ENCODE measurements at regions not wholly inside any gene's neighbourhood (a gene's known extent, or its start where the extent isn't known, plus 50 kb on each side); places are given as distances from the start of the nearest gene placed in this dataset.

DNA sequence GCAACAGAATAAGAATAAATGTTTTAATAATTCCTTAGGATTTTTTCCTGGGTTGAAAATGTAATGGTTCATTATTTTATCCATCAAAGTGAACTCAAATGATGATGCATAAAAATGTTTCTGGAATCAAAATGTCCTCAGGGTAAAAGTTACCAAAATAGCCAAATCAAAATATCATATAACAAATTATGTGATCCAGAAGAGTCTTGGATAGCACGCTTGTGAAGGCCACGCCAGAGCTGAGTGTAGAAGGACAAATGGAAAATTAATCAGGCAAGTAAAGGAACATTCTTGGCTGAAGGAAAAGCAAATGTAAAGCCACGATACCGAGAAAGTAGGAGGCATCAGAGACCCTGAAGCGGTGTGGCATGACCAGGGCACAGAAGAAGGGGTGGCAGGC, 169.2 kb downstream of the CAPZA3 start:
- DNase-seq (no peak), ATAC-seq (ENCODE audit: low read depth) (no peak)
- TF ChIP-seq, protein P1, sequence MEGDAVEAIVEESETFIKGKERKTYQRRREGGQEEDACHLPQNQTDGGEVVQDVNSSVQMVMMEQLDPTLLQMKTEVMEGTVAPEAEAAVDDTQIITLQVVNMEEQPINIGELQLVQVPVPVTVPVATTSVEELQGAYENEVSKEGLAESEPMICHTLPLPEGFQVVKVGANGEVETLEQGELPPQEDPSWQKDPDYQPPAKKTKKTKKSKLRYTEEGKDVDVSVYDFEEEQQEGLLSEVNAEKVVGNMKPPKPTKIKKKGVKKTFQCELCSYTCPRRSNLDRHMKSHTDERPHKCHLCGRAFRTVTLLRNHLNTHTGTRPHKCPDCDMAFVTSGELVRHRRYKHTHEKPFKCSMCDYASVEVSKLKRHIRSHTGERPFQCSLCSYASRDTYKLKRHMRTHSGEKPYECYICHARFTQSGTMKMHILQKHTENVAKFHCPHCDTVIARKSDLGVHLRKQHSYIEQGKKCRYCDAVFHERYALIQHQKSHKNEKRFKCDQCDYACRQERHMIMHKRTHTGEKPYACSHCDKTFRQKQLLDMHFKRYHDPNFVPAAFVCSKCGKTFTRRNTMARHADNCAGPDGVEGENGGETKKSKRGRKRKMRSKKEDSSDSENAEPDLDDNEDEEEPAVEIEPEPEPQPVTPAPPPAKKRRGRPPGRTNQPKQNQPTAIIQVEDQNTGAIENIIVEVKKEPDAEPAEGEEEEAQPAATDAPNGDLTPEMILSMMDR (IDR thresholded peaks at IDR 0.05) = no peak
- no peak for TF ChIP-seq EZH2 (IDR thresholded peaks at IDR 0.05; ENCODE audit: borderline replicate concordance, insufficient read depth, low read depth, low read length, poor library complexity, severe bottlenecking)
- Histone ChIP-seq H3K36me3 (replicated peaks in 1 of 2; ENCODE audit: control extremely low read depth in 1 of 2, control insufficient read depth in 1 of 2, extremely low read depth in 1 of 2, insufficient read depth in 2 of 2, low read length in 1 of 2) (no peaks in the 10 kb centered on the region), H3K4me1 (ENCODE audit: control insufficient read depth in 2 of 2, insufficient read depth in 2 of 2, low read length in 2 of 2) (no peaks in the 10 kb centered on the region), H3K4me2 (replicated peaks; ENCODE audit: low read depth, low read length, poor library complexity, severe bottlenecking) (no peak overlapping the region), H3K27me3 (replicated peaks in 1 of 4; ENCODE audit: control extremely low read depth in 1 of 4, control insufficient read depth in 3 of 4, insufficient read depth in 4 of 4, low read length in 3 of 4) (no peaks in the 10 kb centered on the region), H3K27ac (ENCODE audit: low read length in 2 of 2) (no peak overlapping the region), H2AFZ (ENCODE audit: insufficient read depth, low read depth, low read length, poor library complexity, severe bottlenecking) (no peak overlapping the region), H4K20me1 (ENCODE audit: control insufficient read depth, insufficient read depth, low read length, poor library complexity, severe bottlenecking) (no peaks in the 10 kb centered on the region), H3K79me2 (ENCODE audit: control insufficient read depth, insufficient read depth, low read length) (no peaks in the 10 kb centered on the region), H3K9me3 (ENCODE audit: control extremely low read depth in 1 of 3, control insufficient read depth in 2 of 3, insufficient read depth in 1 of 3, low read length in 2 of 3) (peaks cover 0 to 6% (median 3%) of the 10 kb centered on the region in 3 donors), H3K9ac (ENCODE audit: low read length) (no peak overlapping the region), H3K4me3 (ENCODE audit: control extremely low read depth in 1 of 5, extremely low read depth in 1 of 5, insufficient read depth in 1 of 5, low read depth in 2 of 5, low read length in 4 of 5) (no peak overlapping the region)
- ChIA-PET POLR2A (no interaction called here), CTCF (no interaction called here)
- 86% methylated on average over 5 of the region's 5 CpGs for WGBS (ENCODE audit: insufficient coverage)
- H3K9me3 Mint-ChIP-seq (ENCODE audit: insufficient read depth) = peaks cover 4% of the 10 kb centered on the region
- no peaks in the 10 kb centered on the region for H3K27me3 Mint-ChIP-seq
- H3K27ac Mint-ChIP-seq = no peak overlapping the region
- no peaks in the 10 kb centered on the region for H3K4me1 Mint-ChIP-seq
- H3K4me3 Mint-ChIP-seq = no peak overlapping the region
- intact Hi-C loops (cut with micrococcal nuclease) = no loop called here

DNA sequence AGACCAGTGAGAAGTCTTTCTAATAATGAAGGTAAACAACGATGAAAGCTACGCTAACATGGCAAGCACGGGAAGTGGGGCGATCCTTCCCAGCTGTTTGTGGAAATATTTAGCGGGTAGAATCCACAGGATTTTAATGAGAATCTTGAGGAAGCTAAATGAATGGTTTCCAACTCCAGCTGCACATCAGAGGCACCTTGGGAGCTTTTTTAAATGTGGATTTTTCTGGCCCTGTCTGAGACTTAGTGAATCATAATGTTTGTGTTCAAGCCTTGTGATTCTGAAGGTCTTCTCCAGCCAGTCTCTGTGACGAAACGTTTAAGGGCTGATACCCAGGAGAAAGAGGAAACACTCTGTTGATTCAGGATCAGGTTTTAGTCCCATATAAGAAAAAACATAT, 169.8 kb downstream of the CAPZA3 start:
- H3K4me3 Mint-ChIP-seq = no peak overlapping the region
- POLR2A ChIA-PET = no interaction called here
- CTCF ChIA-PET = no interaction called here
- Histone ChIP-seq H3K4me2 (replicated peaks; ENCODE audit: low read depth, low read length, poor library complexity, severe bottlenecking) (no peak overlapping the region), H3K4me3 (ENCODE audit: control extremely low read depth in 1 of 5, extremely low read depth in 1 of 5, insufficient read depth in 1 of 5, low read depth in 2 of 5, low read length in 4 of 5) (no peak overlapping the region), H3K4me1 (ENCODE audit: control insufficient read depth in 2 of 2, insufficient read depth in 2 of 2, low read length in 2 of 2) (no peaks in the 10 kb centered on the region), H3K79me2 (ENCODE audit: control insufficient read depth, insufficient read depth, low read length) (no peaks in the 10 kb centered on the region), H3K9me3 (ENCODE audit: control extremely low read depth in 1 of 3, control insufficient read depth in 2 of 3, insufficient read depth in 1 of 3, low read length in 2 of 3) (peaks cover 0 to 6% (median 3%) of the 10 kb centered on the region in 3 donors), H3K9ac (ENCODE audit: low read length) (no peak overlapping the region), H3K27me3 (replicated peaks in 1 of 4; ENCODE audit: control extremely low read depth in 1 of 4, control insufficient read depth in 3 of 4, insufficient read depth in 4 of 4, low read length in 3 of 4) (no peaks in the 10 kb centered on the region), H3K27ac (ENCODE audit: low read length in 2 of 2) (no peak overlapping the region), H4K20me1 (ENCODE audit: control insufficient read depth, insufficient read depth, low read length, poor library complexity, severe bottlenecking) (no peaks in the 10 kb centered on the region), H3K36me3 (replicated peaks in 1 of 2; ENCODE audit: control extremely low read depth in 1 of 2, control insufficient read depth in 1 of 2, extremely low read depth in 1 of 2, insufficient read depth in 2 of 2, low read length in 1 of 2) (no peaks in the 10 kb centered on the region), H2AFZ (ENCODE audit: insufficient read depth, low read depth, low read length, poor library complexity, severe bottlenecking) (no peak overlapping the region)
- no peaks in the 10 kb centered on the region for H3K4me1 Mint-ChIP-seq
- no peak for TF ChIP-seq EZH2 (IDR thresholded peaks at IDR 0.05; ENCODE audit: borderline replicate concordance, insufficient read depth, low read depth, low read length, poor library complexity, severe bottlenecking)
- TF ChIP-seq, protein P1 (IDR thresholded peaks at IDR 0.05) = no peak
- DNase-seq (no peak), ATAC-seq (ENCODE audit: low read depth) (no peak)
- H3K9me3 Mint-ChIP-seq (ENCODE audit: insufficient read depth) = no peaks in the 10 kb centered on the region
- no peak overlapping the region for H3K27ac Mint-ChIP-seq
- intact Hi-C loops (cut with micrococcal nuclease) = no loop called here
- no peaks in the 10 kb centered on the region for H3K27me3 Mint-ChIP-seq
- 97% methylated on average over 5 of the region's 7 CpGs for WGBS (ENCODE audit: insufficient coverage)

Data from B cell (primary cell).